Renal cortex interstitium (tissue), 11 donors: ENCODE measurements at regions not wholly inside any gene's neighbourhood (a gene's known extent, or its start where the extent isn't known, plus 50 kb on each side); places are given as distances from the start of the nearest gene placed in this dataset.
"Not testable (repeated sequence)": the region's sequence is repeated elsewhere in the genome, so short reads cannot be mapped to it uniquely, and the experiment has no call there.

Experiments
- DNase-seq, 11 donors: peaks; one replicate each; pipeline ENCODE4 v3.0.0-alpha.2; 2013; ENCODE audit warnings: low read depth in 9 of 11, low spot score in 4 of 11; ENCODE audit errors: extremely low read depth in 1 of 11

DNA sequence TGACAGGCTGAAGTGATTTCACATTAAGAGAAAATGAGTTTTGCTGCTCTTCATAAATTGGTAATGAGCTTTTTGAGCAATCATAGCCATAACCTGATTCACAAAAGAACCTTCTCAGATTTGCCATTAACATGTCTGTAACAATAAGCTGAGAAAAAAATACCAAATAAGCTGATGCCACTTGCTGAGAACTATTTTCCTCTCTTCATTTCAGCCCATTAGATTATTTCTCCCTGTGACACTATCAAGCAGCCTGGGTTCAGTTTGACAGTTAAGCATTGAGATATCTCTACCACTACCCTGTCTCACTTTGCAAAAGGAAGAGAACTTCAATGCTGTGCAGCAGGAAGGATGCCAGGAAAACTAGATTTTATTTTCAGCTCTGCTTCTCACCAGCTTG, 673.9 kb downstream of the TRIB2 start:
- DNase-seq = no peak

- DNase-seq = no peak
Measured at GRCh38 chr2:13401312-13401711, 684.6 kb downstream of the TRIB2 start.

- DNase-seq = no peak
Measured at GRCh38 chr2:13413989-13414388, 697.3 kb downstream of the TRIB2 start.

DNA sequence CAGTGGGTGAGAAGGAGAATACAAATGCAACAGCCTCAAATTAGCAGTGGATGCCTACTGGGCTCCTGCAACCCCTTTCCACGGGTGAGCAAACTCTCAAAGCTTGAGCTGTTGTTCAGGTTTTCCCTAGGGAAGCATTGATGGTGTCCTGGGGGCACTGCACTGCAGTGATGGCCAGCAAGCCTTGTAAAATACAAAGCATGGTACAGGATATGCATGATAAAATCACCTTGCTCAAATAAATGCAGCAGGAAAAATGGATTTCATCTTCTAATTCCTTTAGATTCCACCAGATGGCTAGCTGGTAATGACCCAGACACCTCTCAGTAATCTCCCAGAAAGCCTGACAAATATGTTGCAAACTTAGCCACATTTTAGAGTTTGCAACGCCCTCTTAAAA, 698.2 kb downstream of the TRIB2 start:
- DNase-seq = no peak

GRCh38 chr2:13433954-13434353, 717.2 kb downstream of the TRIB2 start:
- no peak for DNase-seq

- DNase-seq = not testable (repeated sequence)
Measured at GRCh38 chr2:13443554-13444261, 727.0 kb downstream of the TRIB2 start.

DNA sequence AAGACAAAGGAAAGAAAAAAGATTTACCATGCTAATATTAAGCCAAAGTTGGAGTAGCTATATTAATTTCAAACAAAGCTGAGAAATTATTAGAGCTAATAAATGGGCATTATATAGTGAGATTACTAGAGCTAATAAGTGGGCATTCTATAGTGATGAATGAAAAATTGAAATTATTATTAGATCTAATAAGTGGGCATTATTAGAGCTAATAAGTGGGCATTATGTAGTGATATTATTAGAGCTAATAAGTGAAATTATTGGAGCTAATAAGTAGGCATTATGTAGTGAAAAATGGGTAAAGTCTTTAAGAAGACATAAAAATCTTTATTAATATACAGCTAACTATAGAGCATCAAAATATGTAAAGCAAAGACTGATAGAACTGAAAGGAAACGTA, 745.7 kb downstream of the TRIB2 start:
- no peak for DNase-seq

- DNase-seq = no peak
Measured at GRCh38 chr2:13466076-13466475, 749.3 kb downstream of the TRIB2 start.

DNA sequence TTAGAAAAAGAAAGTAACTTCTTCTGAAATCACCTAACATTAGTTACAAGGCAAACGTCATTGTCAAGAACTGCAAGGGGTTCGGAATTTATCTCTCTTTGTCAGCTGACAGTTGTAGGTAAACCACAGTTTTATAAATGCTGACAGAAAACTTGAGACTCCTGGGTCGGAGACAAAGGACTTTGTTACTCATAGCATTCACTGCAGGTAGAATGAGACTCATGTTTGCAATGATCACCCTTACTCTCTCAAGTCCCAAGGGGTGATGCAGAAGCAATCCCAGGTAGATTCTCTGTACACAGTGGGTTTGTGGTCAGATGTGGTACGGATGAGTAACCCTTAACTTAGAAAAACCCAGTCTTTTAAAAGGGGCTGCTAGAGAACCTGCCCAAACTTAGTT, 757.8 kb downstream of the TRIB2 start:
- DNase-seq = no peak

GRCh38 chr2:13480057-13480456, 763.3 kb downstream of the TRIB2 start:
- DNase-seq = no peak

DNA sequence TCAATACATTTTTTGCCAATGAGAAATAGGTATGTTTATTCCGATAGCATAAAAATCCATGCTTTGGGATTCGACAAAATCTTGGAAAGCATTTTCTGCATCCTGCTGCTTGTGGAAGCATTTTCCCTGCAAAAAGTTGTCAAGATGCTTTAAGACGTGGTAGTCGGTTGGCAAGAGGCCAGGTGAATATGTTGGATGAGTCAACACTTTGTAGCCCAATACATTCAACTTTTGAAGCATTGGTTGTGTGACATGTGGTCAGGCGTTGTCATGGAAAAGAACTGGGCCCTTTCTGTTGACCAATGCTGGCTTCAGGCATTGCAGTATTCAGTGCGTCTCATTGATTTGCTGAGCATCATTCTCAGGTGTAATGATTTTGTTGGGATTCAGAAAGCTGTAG, 764.5 kb downstream of the TRIB2 start:
- DNase-seq = no peak

GRCh38 chr2:13485256-13485655, 768.5 kb downstream of the TRIB2 start:
- DNase-seq = no peak

GRCh38 chr2:13488965-13489364, 772.2 kb downstream of the TRIB2 start:
- no peak for DNase-seq

GRCh38 chr2:13492262-13492661, 775.5 kb downstream of the TRIB2 start:
- DNase-seq = no peak

DNA sequence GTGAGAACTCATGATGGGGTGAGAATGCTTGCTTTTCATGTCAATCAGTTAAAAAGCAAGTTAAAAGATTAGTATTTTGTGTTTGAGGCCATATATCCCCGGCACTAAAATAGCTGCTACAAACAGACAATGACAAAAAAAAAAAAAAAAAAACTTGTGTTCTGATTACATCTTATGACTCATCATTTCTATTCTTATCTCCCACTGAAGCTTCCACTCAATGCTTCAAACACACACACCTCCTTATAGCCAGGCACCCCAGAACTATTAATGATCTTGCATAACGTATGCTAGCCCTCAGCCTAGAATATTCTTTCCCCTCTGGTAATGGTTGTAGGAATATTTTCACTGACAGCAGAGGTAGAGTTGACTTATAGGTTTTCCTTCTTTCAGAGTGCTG, 778.3 kb downstream of the TRIB2 start:
- no peak for DNase-seq

GRCh38 chr2:13504808-13505207, 788.1 kb downstream of the TRIB2 start:
- DNase-seq = no peak

DNA sequence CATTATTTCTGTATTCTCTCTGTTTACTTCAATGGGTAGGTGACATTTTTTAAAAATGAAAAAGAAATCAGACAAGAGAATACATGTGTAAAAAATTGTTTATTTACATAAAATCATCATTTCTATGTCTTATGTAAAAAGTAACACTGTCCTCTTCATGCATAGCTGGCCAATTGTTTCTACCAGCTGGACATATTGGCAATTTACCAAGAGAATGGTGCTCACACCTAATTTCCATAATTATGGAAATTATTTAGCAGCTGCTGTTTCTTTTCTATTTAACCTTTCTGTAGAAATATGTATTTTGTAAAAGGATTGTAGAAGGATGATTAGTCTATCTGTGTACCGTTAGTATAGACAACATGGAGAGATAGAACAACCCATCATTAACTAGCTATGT, 791.9 kb downstream of the TRIB2 start:
- no peak for DNase-seq

GRCh38 chr2:13515254-13515653, 798.5 kb downstream of the TRIB2 start:
- DNase-seq = no peak

DNA sequence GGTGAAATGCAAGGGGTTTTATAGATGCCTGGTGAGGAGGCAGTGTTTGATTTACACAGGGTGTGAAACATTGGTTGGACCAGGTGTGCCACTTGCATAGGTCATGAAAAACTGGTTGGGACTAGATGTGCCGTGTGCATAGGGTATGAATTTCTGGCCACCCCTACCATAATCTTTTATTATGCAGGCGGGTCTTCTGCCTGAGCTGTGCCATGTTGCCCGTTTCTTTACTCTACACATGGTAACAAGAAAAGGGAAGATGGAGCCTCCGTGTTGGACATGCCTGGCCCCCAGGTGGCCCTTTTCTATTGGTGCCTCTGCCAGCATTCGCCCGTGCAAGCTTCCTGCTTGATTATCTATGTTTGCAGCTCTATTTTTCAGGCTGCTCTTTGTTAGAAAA, 805.4 kb downstream of the TRIB2 start:
- DNase-seq = no peak

DNA sequence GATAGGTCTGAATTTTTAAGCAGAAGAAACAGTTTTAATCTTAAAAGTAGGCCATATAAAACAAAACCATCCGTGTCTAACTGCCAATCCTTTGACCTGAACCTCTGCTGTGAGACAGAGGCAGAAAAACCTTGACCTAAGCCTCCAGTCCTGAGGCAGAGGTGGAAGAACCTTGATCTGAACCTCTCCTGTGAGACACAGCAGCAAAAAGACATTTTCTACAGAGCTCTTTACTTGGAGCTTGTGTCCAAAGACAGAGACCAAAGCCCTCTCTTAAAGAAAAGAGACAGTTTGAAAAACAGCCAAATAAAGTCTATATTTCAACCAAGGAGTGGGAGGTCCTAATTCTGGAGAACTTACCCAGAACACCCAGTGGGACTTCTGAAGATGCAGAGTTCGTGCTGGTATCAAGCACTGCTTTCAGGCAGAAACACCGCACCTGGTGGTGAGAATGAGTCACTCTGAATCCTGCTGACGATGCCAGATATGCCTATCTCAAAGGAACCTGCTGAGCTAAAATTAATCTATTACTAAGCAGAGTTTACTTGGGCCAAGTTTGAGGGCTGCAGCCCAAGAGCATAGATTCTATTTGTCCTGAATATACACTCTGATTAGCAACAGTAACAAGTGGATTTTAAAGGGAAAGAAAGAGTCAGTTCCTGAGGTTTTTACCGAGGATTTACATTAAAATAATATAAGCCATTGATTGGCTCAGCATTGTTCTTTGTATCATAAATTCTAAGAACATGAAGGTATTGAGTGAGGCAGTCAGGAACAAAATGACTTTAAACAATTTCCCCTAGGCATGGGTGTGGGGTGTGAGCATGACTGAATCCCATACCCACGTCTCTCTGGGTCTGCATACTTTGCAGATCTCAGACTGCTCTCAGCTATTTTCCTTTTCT, 806.4 kb downstream of the TRIB2 start:
- no peak for DNase-seq

DNA sequence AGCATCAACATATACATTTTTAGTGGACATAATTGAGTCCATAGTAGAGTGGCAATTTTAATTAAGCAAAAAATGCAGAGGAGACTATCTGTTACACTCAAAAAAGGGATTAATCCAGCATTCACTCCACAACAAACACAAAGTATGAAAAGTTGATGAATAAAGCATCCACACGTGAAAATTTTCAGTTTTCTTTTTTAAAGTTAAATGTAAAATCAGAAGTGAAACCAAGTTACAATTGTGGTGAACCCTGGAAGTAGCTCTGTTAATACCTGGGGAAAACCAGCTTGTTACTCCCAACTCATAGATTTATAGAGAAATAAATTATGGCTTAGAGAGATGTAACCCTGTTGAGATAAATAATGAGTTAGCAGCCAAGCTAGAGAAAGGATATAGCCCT, 807.8 kb downstream of the TRIB2 start:
- no peak for DNase-seq
